ENCODE measurements at regions not wholly inside any gene's neighbourhood (a gene's known extent, or its start where the extent isn't known, plus 50 kb on each side); places are given as distances from the start of the nearest gene placed in this dataset.

- TF ChIP-seq CTCF (conservative IDR thresholded peaks at IDR 0.05; ENCODE audit: low read length) (no peak), EZH2phosphoT487 (IDR thresholded peaks at IDR 0.05; ENCODE audit: borderline replicate concordance, low read depth, low read length) (no peak)
Observed at GRCh38 chr4:1519787-1520661, 113.8 kb upstream of the NKX1-1 start.

Data from OCI-LY7 (cell line).